WTC11 (cell line): ENCODE measurements at regions not wholly inside any gene's neighbourhood (a gene's known extent, or its start where the extent isn't known, plus 50 kb on each side); places are given as distances from the start of the nearest gene placed in this dataset.

Experiments
- CREM ChIP-seq: sonication (generic); formaldehyde crosslinking; IDR thresholded peaks from 2 replicates; pipeline ENCODE4 v1.8.1; 2022; ENCODE audit warnings: mild to moderate bottlenecking, missing genetic modification reagents, moderate library complexity
- ESRRA ChIP-seq: sonication (generic); formaldehyde crosslinking; IDR thresholded peaks from 2 replicates; pipeline ENCODE4 v1.8.1; 2022; ENCODE audit warnings: mild to moderate bottlenecking, missing genetic modification reagents, borderline replicate concordance
- FOXP1 ChIP-seq: sonication (generic); formaldehyde crosslinking; IDR thresholded peaks from 2 replicates; pipeline ENCODE4 v1.8.0; 2022; ENCODE audit warnings: missing genetic modification reagents, mild to moderate bottlenecking, moderate library complexity, borderline replicate concordance
- MXD4 ChIP-seq: fragments of 250-450 bp; sonication (Bioruptor Pico); IDR thresholded peaks from 2 replicates; pipeline ENCODE4 v1.8.0; 2021; ENCODE audit warnings: mild to moderate bottlenecking, moderate library complexity, borderline replicate concordance
- NFATC4 ChIP-seq: fragments of 250-450 bp; sonication (Bioruptor Pico); IDR thresholded peaks from 2 replicates; pipeline ENCODE4 v1.9.0; 2021; ENCODE audit warnings: mild to moderate bottlenecking
- ZNF396 ChIP-seq: fragments of 250-450 bp; sonication (Bioruptor Pico); IDR thresholded peaks from 2 replicates; pipeline ENCODE4 v1.8.0; 2021; ENCODE audit warnings: mild to moderate bottlenecking, moderate library complexity, borderline replicate concordance
- TF ChIP-seq, protein P1 (sequence below): fragments of 200-600 bp; IDR thresholded peaks from 2 replicates; pipeline ENCODE4 v1.8.0; 2022; ENCODE audit warnings: antibody characterized with exemption
- TF ChIP-seq, protein P2 (sequence below): sonication (generic); formaldehyde crosslinking; IDR thresholded peaks from 2 replicates; pipeline ENCODE4 v1.8.1; 2023; ENCODE audit warnings: mild to moderate bottlenecking, missing genetic modification reagents, moderate library complexity
- TF ChIP-seq, protein P3 (sequence below): sonication (generic); formaldehyde crosslinking; IDR thresholded peaks from 2 replicates; pipeline ENCODE4 v1.8.0; 2022; ENCODE audit warnings: mild to moderate bottlenecking, missing genetic modification reagents
- TF ChIP-seq, protein P4 (sequence below): sonication (generic); formaldehyde crosslinking; IDR thresholded peaks from 2 replicates; pipeline ENCODE4 v1.8.0; 2023; ENCODE audit warnings: missing genetic modification reagents
- TF ChIP-seq, protein P5 (sequence below): sonication (generic); formaldehyde crosslinking; IDR thresholded peaks from 2 replicates; pipeline ENCODE4 v1.8.1; 2022; ENCODE audit warnings: missing genetic modification reagents, borderline replicate concordance
- TF ChIP-seq, protein P6 (sequence below): sonication (generic); formaldehyde crosslinking; IDR thresholded peaks from 2 replicates; pipeline ENCODE4 v1.8.0; 2022; ENCODE audit warnings: mild to moderate bottlenecking, missing genetic modification reagents
- TF ChIP-seq, protein P7 (sequence below): sonication (generic); formaldehyde crosslinking; IDR thresholded peaks from 2 replicates; pipeline ENCODE4 v1.8.1; 2022; ENCODE audit warnings: mild to moderate bottlenecking, missing genetic modification reagents, moderate library complexity, borderline replicate concordance

DNA sequence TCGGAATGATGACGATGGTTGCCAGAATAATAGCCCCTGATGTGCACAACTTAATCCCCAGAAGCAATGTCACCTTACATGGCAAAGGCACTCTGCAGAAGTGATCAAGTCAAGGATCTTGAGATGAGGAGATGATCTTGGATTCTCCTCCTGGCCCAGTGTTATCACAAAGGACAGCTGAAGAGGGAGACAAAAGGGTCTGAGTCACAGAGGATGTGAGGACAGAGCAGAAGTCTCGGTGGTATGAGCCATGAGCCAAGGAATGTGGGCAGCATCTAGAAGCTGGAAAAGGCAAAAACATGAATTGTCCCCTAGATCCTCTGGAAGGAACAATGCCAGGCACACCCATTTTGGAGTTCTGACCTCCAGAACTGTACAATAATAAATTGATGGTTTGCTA is 358.5 kb downstream of the MYCN start:
- TF ChIP-seq, protein P1, sequence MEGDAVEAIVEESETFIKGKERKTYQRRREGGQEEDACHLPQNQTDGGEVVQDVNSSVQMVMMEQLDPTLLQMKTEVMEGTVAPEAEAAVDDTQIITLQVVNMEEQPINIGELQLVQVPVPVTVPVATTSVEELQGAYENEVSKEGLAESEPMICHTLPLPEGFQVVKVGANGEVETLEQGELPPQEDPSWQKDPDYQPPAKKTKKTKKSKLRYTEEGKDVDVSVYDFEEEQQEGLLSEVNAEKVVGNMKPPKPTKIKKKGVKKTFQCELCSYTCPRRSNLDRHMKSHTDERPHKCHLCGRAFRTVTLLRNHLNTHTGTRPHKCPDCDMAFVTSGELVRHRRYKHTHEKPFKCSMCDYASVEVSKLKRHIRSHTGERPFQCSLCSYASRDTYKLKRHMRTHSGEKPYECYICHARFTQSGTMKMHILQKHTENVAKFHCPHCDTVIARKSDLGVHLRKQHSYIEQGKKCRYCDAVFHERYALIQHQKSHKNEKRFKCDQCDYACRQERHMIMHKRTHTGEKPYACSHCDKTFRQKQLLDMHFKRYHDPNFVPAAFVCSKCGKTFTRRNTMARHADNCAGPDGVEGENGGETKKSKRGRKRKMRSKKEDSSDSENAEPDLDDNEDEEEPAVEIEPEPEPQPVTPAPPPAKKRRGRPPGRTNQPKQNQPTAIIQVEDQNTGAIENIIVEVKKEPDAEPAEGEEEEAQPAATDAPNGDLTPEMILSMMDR: no peak
- TF ChIP-seq, protein P2, sequence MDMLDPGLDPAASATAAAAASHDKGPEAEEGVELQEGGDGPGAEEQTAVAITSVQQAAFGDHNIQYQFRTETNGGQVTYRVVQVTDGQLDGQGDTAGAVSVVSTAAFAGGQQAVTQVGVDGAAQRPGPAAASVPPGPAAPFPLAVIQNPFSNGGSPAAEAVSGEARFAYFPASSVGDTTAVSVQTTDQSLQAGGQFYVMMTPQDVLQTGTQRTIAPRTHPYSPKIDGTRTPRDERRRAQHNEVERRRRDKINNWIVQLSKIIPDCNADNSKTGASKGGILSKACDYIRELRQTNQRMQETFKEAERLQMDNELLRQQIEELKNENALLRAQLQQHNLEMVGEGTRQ (CRISPR knock-in tag): no peak
- TF ChIP-seq, protein P3, sequence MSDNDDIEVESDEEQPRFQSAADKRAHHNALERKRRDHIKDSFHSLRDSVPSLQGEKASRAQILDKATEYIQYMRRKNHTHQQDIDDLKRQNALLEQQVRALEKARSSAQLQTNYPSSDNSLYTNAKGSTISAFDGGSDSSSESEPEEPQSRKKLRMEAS (CRISPR knock-in tag): no peak
- TF ChIP-seq CREM (no peak), FOXP1 (no peak), ZNF396 (CRISPR knock-in tag) (no peak), MXD4 (CRISPR knock-in tag) (no peak), NFATC4 (CRISPR knock-in tag) (no peak), ESRRA (no peak)
- TF ChIP-seq, protein P4, sequence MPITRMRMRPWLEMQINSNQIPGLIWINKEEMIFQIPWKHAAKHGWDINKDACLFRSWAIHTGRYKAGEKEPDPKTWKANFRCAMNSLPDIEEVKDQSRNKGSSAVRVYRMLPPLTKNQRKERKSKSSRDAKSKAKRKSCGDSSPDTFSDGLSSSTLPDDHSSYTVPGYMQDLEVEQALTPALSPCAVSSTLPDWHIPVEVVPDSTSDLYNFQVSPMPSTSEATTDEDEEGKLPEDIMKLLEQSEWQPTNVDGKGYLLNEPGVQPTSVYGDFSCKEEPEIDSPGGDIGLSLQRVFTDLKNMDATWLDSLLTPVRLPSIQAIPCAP (CRISPR knock-in tag): no peak
- TF ChIP-seq, protein P5, sequence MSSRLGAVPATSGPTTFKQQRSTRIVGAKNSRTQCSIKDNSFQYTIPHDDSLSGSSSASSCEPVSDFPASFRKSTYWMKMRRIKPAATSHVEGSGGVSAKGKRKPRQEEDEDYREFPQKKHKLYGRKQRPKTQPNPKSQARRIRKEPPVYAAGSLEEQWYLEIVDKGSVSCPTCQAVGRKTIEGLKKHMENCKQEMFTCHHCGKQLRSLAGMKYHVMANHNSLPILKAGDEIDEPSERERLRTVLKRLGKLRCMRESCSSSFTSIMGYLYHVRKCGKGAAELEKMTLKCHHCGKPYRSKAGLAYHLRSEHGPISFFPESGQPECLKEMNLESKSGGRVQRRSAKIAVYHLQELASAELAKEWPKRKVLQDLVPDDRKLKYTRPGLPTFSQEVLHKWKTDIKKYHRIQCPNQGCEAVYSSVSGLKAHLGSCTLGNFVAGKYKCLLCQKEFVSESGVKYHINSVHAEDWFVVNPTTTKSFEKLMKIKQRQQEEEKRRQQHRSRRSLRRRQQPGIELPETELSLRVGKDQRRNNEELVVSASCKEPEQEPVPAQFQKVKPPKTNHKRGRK: no peak
- TF ChIP-seq, protein P6, sequence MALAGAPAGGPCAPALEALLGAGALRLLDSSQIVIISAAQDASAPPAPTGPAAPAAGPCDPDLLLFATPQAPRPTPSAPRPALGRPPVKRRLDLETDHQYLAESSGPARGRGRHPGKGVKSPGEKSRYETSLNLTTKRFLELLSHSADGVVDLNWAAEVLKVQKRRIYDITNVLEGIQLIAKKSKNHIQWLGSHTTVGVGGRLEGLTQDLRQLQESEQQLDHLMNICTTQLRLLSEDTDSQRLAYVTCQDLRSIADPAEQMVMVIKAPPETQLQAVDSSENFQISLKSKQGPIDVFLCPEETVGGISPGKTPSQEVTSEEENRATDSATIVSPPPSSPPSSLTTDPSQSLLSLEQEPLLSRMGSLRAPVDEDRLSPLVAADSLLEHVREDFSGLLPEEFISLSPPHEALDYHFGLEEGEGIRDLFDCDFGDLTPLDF (CRISPR knock-in tag): no peak
- TF ChIP-seq, protein P7, sequence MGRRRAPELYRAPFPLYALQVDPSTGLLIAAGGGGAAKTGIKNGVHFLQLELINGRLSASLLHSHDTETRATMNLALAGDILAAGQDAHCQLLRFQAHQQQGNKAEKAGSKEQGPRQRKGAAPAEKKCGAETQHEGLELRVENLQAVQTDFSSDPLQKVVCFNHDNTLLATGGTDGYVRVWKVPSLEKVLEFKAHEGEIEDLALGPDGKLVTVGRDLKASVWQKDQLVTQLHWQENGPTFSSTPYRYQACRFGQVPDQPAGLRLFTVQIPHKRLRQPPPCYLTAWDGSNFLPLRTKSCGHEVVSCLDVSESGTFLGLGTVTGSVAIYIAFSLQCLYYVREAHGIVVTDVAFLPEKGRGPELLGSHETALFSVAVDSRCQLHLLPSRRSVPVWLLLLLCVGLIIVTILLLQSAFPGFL (CRISPR knock-in tag): no peak
